ENCODE measurements at regions not wholly inside any gene's neighbourhood (a gene's known extent, or its start where the extent isn't known, plus 50 kb on each side); places are given as distances from the start of the nearest gene placed in this dataset.

- H3K36me3 ChIP-seq (ENCODE audit: insufficient read depth): no peaks in the 10 kb centered on the region
- no peak overlapping the region for H3K4me3 ChIP-seq (IDR thresholded peaks at IDR 0.05; ENCODE audit: insufficient read depth, low read depth, low read length)
- H3K4me1 ChIP-seq (ENCODE audit: low read depth, poor library complexity, severe bottlenecking): no peaks in the 10 kb centered on the region
- H3K9ac ChIP-seq: no peak overlapping the region
- TF ChIP-seq CTCF (conservative IDR thresholded peaks at IDR 0.05; ENCODE audit: low read depth, low read length): no peak
- no peaks in the 10 kb centered on the region for H3K27me3 ChIP-seq (ENCODE audit: insufficient read depth, low read depth)
- no peak overlapping the region for H3K27ac ChIP-seq
- no peak overlapping the region for H3K4me2 ChIP-seq
- H2AFZ ChIP-seq (ENCODE audit: low read depth): no peak overlapping the region
- H3K79me2 ChIP-seq (ENCODE audit: insufficient read depth, low read depth): no peaks in the 10 kb centered on the region
- no peaks in the 10 kb centered on the region for H4K20me1 ChIP-seq (ENCODE audit: insufficient read depth)
These were observed 896.1 kb downstream of the CCSER2 start for GRCh38 chr10:85224366-85224940.

- H3K27ac ChIP-seq: no peak overlapping the region
- no peak overlapping the region for H3K4me2 ChIP-seq
- no peaks in the 10 kb centered on the region for H3K36me3 ChIP-seq (ENCODE audit: insufficient read depth)
- no peak for TF ChIP-seq CTCF (conservative IDR thresholded peaks at IDR 0.05; ENCODE audit: low read depth, low read length)
- H3K4me3 ChIP-seq (IDR thresholded peaks at IDR 0.05; ENCODE audit: insufficient read depth, low read depth, low read length): no peak overlapping the region
- H4K20me1 ChIP-seq (ENCODE audit: insufficient read depth): no peaks in the 10 kb centered on the region
- no peaks in the 10 kb centered on the region for H3K4me1 ChIP-seq (ENCODE audit: low read depth, poor library complexity, severe bottlenecking)
- no peaks in the 10 kb centered on the region for H3K27me3 ChIP-seq (ENCODE audit: insufficient read depth, low read depth)
- H3K9ac ChIP-seq: no peak overlapping the region
- H3K79me2 ChIP-seq (ENCODE audit: insufficient read depth, low read depth): no peaks in the 10 kb centered on the region
- no peak overlapping the region for H2AFZ ChIP-seq (ENCODE audit: low read depth)
These were observed 896.9 kb downstream of the CCSER2 start for GRCh38 chr10:85225311-85225710.

GRCh38 chr10:85226596-85226995, 898.2 kb downstream of the CCSER2 start:
- H3K36me3 ChIP-seq (ENCODE audit: insufficient read depth): no peaks in the 10 kb centered on the region
- no peaks in the 10 kb centered on the region for H3K27me3 ChIP-seq (ENCODE audit: insufficient read depth, low read depth)
- no peak for TF ChIP-seq CTCF (conservative IDR thresholded peaks at IDR 0.05; ENCODE audit: low read depth, low read length)
- no peaks in the 10 kb centered on the region for H4K20me1 ChIP-seq (ENCODE audit: insufficient read depth)
- no peaks in the 10 kb centered on the region for H3K79me2 ChIP-seq (ENCODE audit: insufficient read depth, low read depth)
- no peak overlapping the region for H3K4me3 ChIP-seq (IDR thresholded peaks at IDR 0.05; ENCODE audit: insufficient read depth, low read depth, low read length)
- no peak overlapping the region for H3K27ac ChIP-seq
- no peak overlapping the region for H3K9ac ChIP-seq
- H3K4me2 ChIP-seq: no peak overlapping the region
- H2AFZ ChIP-seq (ENCODE audit: low read depth): no peak overlapping the region
- no peaks in the 10 kb centered on the region for H3K4me1 ChIP-seq (ENCODE audit: low read depth, poor library complexity, severe bottlenecking)

- H3K4me2 ChIP-seq: no peak overlapping the region
- H3K27ac ChIP-seq: no peak overlapping the region
- H4K20me1 ChIP-seq (ENCODE audit: insufficient read depth): no peaks in the 10 kb centered on the region
- H3K79me2 ChIP-seq (ENCODE audit: insufficient read depth, low read depth): no peaks in the 10 kb centered on the region
- no peak overlapping the region for H3K4me3 ChIP-seq (IDR thresholded peaks at IDR 0.05; ENCODE audit: insufficient read depth, low read depth, low read length)
- H2AFZ ChIP-seq (ENCODE audit: low read depth): no peak overlapping the region
- H3K9ac ChIP-seq: no peak overlapping the region
- no peaks in the 10 kb centered on the region for H3K27me3 ChIP-seq (ENCODE audit: insufficient read depth, low read depth)
- H3K4me1 ChIP-seq (ENCODE audit: low read depth, poor library complexity, severe bottlenecking): no peaks in the 10 kb centered on the region
- no peak for TF ChIP-seq CTCF (conservative IDR thresholded peaks at IDR 0.05; ENCODE audit: low read depth, low read length)
- no peaks in the 10 kb centered on the region for H3K36me3 ChIP-seq (ENCODE audit: insufficient read depth)
These were observed 900.3 kb downstream of the CCSER2 start for GRCh38 chr10:85228726-85229125.

Measured in KMS-11 (cell line).